Thoracic aorta (tissue), 2 donors: ENCODE measurements at regions not wholly inside any gene's neighbourhood (a gene's known extent, or its start where the extent isn't known, plus 50 kb on each side); places are given as distances from the start of the nearest gene placed in this dataset.

Source experiments
- ATAC-seq: fragments of 150-250 bp; one replicate; pipeline ENCODE4 v1.8.0; 2017; ENCODE audit warnings: low read depth; ENCODE audit not compliant: insufficient number of reproducible peaks, low FRiP score
- DNase-seq: peaks from one replicate; pipeline ENCODE4 v3.0.0-alpha.2; 2020; ENCODE audit warnings: low spot score
- H3K27ac ChIP-seq, 2 donors: fragments of 200-600 bp; sonication (generic); 1 replicate in 1 of 2; 2 replicates in 1 of 2; pipeline ENCODE4 v1.5.1; 2016; ENCODE audit warnings: mild to moderate bottlenecking in 2 of 2, moderate library complexity in 2 of 2
- H3K27me3 ChIP-seq: fragments of 200-600 bp; sonication (generic); replicated peaks from 2 replicates; pipeline ENCODE4 v1.6.0; 2016; ENCODE audit warnings: mild to moderate bottlenecking; ENCODE audit not compliant: insufficient read depth
- H3K36me3 ChIP-seq: fragments of 200-600 bp; sonication (generic); one replicate; pipeline ENCODE4 v1.5.1; 2016
- H3K4me1 ChIP-seq, 2 donors: fragments of 200-600 bp; sonication (generic); 1 replicate in 1 of 2; 2 replicates in 1 of 2; pipeline versions ENCODE4 v1.5.1 to v1.6.0; 2016; ENCODE audit warnings: low read depth in 2 of 2, mild to moderate bottlenecking in 1 of 2; ENCODE audit not compliant: control insufficient read depth in 1 of 2
- H3K4me3 ChIP-seq: fragments of 200-600 bp; sonication (generic); 2 replicates; pipeline ENCODE4 v1.5.1; 2016; ENCODE audit warnings: mild to moderate bottlenecking
- H3K9me3 ChIP-seq: fragments of 200-600 bp; sonication (generic); 2 replicates; pipeline ENCODE4 v1.5.1; 2016
- CTCF ChIP-seq: fragments of 200-600 bp; sonication (generic); IDR thresholded peaks from one replicate; pipeline ENCODE4 v1.5.1; 2019; ENCODE audit warnings: antibody characterized with exemption

- no peak overlapping the region for H3K27ac ChIP-seq
- no peak overlapping the region for H3K4me3 ChIP-seq
- H3K27me3 ChIP-seq = no peaks in the 10 kb centered on the region
- ATAC-seq = no peak
- no peaks in the 10 kb centered on the region for H3K4me1 ChIP-seq
- TF ChIP-seq CTCF = no peak
- no peaks in the 10 kb centered on the region for H3K36me3 ChIP-seq
- DNase-seq = no peak
- H3K9me3 ChIP-seq = no peaks in the 10 kb centered on the region
Measured at GRCh38 chr1:95406279-95406678, 172.3 kb downstream of the RWDD3 start.

- H3K4me1 ChIP-seq = no peaks in the 10 kb centered on the region
- ATAC-seq (no peak), DNase-seq (no peak)
- no peak overlapping the region for H3K27ac ChIP-seq
- H3K36me3 ChIP-seq = no peaks in the 10 kb centered on the region
- TF ChIP-seq CTCF = no peak
- H3K9me3 ChIP-seq = no peaks in the 10 kb centered on the region
- H3K4me3 ChIP-seq = no peak overlapping the region
- no peaks in the 10 kb centered on the region for H3K27me3 ChIP-seq
Measured at GRCh38 chr1:95407131-95407885, 173.3 kb downstream of the RWDD3 start.

- ATAC-seq (no peak), DNase-seq (no peak)
- no peak for TF ChIP-seq CTCF
- H3K4me3 ChIP-seq = no peak overlapping the region
- H3K27ac ChIP-seq = no peak overlapping the region
- no peaks in the 10 kb centered on the region for H3K4me1 ChIP-seq
- no peaks in the 10 kb centered on the region for H3K36me3 ChIP-seq
- no peaks in the 10 kb centered on the region for H3K9me3 ChIP-seq
- H3K27me3 ChIP-seq = no peaks in the 10 kb centered on the region
Measured at GRCh38 chr1:95407886-95408291, 173.9 kb downstream of the RWDD3 start.

GRCh38 chr1:95408507-95409136 is 174.6 kb downstream of the RWDD3 start:
- no peaks in the 10 kb centered on the region for H3K27me3 ChIP-seq
- H3K9me3 ChIP-seq = no peaks in the 10 kb centered on the region
- H3K4me1 ChIP-seq = no peaks in the 10 kb centered on the region
- no peak overlapping the region for H3K4me3 ChIP-seq
- H3K27ac ChIP-seq = no peak overlapping the region
- DNase-seq = no peak
- no peak for ATAC-seq
- no peak for TF ChIP-seq CTCF
- no peaks in the 10 kb centered on the region for H3K36me3 ChIP-seq

- H3K27ac ChIP-seq = no peak overlapping the region
- H3K9me3 ChIP-seq = no peaks in the 10 kb centered on the region
- H3K36me3 ChIP-seq = no peaks in the 10 kb centered on the region
- ATAC-seq (no peak), DNase-seq (no peak)
- H3K4me3 ChIP-seq = no peak overlapping the region
- TF ChIP-seq CTCF = no peak
- no peaks in the 10 kb centered on the region for H3K27me3 ChIP-seq
- H3K4me1 ChIP-seq = no peaks in the 10 kb centered on the region
Measured at GRCh38 chr1:95409276-95409675, 175.3 kb downstream of the RWDD3 start.
